LHCN-M2 (cell line): ENCODE measurements at regions not wholly inside any gene's neighbourhood (a gene's known extent, or its start where the extent isn't known, plus 50 kb on each side); places are given as distances from the start of the nearest gene placed in this dataset.
"Not testable (repeated sequence)": the region's sequence is repeated elsewhere in the genome, so short reads cannot be mapped to it uniquely, and the experiment has no call there.

ENCODE experiments used
- DNase-seq: peaks from one replicate; pipeline ENCODE4 v3.0.0-alpha.2; 2012; ENCODE audit warnings: low read depth

DNA sequence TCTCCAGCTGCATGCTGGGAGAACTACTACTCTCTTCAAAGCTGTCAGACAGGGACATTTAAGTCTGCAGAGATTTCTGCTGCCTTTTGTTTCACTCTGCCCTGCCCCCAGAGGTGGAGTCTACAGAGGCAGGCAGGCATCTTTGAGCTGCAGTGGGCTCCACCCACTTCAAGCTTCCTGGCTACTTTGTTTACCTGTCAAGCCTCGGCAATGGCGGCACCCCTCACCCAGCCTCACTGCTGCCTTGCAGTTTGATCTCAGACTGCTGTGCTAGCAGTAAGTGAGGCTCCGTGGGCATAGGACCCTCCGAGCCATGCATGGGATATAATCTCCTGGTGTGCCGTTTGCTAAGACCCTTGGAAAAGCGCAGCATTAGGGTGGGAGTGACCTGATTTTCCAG lies 61.7 kb downstream of the DMRTA1 start:
- DNase-seq, result not testable (repeated sequence)

DNA sequence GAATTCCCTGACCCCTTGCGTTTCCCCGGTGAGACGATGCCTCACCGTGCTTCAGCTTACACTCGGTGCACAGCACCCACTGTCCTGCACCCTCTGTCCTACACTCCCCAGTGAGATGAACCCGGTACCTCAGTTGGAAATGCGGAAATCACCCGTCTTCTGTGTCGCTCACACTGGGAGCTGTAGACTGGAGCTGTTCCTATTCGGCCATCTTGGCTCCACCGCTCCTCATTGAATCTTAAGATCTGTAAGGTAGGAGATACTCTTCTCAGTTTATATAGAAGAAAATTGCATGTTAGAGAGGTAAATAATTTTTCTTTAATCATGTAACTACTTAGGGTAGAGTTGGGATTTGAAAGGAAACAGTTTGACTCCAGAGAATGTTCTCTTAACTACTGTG lies 62.2 kb downstream of the DMRTA1 start:
- no peak for DNase-seq

DNA sequence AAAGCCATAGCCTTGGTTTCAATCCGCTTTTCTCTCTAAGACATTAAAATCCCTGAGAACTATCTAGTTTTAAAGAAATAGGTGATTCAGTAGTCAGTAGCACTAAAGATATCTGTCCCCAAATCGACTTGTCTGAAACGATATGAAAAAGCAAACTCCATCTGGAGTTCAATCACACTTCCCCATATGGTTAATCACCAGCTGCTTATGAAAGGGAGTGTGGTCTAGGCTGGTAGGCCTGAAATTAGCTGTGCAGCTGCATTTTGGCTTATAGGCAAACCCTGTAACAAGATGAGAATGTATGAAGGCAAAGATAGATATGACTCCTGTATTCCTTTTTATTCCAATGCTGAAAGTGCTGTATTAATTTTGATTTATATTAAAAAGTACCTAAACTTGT lies 65.9 kb downstream of the DMRTA1 start:
- DNase-seq, result no peak

DNA sequence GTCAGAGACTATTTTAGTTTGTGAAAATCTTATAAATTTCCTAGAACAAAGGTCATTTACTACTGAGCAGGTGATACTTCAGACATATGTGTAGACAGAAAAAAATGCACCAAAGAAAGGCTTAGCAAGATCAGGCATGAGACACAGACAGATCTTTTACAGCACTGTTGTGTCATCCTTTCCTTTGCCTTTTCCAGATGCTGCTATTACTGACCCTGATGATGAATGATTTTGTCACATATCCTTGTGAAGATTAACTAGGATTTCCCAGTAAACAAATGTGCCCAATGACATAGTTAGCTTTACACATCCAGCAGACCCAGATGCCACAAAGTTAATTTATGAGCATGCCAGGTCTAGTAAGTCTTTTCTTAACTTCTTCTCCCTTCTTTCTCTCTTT lies 68.2 kb downstream of the DMRTA1 start:
- DNase-seq, result peak; percentile 28

DNA sequence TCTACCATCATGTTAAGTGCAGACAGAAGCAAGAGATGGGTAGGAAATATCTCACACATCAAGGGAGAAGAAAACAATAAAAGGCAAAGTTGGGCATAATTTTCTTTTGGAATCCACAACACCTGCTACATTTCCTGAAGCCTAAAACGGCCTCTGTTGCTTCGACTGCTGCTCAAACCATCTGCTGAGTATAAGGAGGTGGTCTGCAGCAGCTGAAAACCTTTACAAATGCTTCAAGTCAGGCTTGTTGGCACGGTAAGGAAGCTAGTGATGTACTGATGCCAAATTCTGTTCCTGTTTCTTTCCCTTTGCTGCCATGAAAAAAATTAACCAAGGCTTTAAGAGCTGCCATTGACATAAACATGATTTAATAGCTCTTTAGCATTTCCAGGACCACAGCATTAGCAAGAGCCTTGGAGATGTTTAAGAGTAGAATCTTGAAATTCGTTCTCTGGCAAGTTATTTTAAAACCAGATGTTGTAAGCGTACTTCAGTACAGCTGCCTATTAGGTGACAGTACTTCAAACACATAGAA lies 75.6 kb downstream of the DMRTA1 start:
- DNase-seq, result no peak

DNA sequence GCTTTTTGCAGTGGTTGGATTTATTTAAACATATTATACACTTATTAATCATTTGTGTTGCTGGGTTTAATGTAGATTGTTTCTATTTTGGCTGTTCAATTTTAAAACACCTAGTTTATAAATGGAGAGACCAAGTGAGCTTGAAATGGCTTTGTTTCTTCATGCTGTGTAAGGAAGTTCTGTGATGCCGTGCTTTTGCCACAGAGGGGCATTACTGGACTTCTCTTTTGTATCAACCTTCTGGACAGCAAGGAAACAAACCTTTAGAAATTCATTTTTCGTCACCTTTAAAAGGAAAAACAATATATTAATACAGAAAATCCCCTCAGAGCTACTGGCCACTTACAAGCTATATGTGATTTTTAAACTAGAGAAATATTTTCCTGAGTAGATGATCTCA lies 81.9 kb downstream of the DMRTA1 start:
- DNase-seq, result peak; percentile 30

DNA sequence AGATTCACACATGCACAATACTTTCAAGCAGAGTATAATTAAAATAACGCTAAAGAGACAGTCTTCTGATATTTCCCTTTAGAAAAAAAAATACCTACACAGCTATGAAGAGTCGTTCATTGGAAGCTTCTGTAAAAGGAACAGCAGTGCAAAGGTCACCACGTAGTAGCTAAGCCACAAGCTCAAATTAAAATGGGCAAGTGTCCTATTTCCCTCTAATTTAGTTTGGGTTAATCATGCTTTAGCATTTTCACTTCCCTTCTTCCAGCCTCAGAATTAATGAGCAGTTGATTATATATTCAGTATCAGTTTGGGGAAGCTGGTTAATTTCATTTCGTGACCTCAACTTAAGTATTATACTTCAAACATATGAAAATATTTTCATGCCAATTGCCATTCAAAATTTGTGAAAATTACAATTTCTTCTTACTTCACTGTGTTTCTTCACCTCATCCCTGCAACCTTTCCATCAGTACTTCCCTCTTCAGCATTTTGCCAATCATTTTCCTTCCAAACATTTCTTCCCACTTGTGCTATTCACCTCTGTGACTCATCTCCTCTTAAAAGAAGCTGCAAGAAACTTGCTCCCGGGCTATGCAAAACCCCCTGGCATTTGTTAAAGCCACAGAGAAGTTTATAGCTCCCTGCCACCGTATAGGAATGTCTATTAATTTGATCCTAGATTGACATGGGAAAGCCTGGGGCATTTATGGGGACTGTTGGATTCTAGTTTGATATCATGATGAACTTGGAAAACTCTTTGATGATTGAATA lies 83.0 kb downstream of the DMRTA1 start:
- DNase-seq, result peak; percentile 2

DNA sequence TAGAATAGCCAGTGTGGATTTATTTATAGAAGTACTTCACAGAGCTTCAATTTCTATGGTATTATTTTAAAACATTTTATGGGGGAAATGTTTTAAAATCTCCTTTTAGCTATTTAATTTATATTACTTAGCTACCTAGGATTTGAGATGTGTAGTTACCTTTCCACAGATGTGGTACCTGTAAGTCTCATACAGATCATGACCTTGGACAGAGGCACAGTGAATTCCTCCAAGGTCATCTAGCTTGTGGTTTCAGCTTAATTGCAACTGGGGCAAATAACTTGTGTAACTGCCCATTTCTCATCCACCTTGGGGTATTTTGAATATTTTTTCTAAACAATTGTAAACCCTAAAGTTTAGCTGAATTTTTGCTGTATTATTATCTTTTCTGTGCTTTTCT lies 89.2 kb downstream of the DMRTA1 start:
- no peak for DNase-seq

DNA sequence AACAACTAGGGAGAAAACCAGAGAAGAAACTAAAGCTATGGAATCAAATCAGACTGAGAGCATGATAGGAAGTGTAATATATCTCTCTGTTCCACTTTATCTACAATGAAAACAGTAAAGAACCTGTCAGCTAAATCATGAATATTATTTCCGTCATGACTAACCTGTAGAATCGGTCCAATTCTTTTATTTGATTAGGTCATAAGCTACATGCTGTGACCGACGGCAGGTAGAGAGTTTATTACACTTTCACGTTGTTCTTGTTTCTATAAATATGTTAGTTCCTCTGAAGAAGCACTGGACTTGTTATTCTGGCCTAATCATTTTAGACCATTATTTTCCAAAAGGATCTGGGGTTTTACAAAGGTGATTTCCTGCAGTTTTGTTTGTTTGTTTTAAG lies 91.1 kb downstream of the DMRTA1 start:
- no peak for DNase-seq

DNA sequence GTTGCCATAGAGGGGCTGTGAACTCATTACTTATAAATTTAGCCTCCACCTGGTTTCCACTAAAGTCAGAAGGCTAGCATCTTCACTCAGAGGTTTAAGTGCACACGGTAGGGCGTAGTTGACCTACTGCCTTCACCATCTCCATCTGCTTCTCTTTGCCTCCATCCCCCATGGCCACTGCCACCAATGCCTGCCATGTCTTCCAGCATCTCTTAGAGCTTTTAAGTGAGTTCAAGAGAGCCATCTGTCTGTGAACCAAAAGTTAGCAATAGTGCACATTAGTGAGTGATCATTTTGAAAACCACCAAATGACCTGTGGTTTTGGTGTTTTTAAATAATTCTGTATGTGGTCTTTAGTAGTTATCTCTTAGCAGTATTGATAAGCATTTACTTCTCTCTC lies 102.0 kb downstream of the DMRTA1 start:
- DNase-seq, result no peak

DNA sequence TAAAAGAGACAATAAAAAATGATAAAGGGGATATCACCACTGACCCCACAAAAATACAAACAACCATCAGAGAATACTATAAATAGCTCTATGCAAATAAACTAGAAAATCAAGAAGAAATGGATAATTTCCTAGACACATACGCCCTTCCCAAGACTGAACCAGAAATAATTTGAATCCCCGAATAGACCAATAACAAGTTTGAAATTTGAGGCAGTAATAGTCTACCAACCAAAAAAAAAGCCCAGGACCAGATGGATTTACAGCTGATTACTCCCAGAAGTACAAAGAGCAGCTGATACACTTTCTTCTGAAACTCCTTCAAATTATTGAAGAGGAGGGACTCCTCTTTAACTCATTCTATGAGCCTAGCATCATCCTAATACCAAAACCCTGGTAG lies 128.1 kb downstream of the DMRTA1 start:
- no peak for DNase-seq

DNA sequence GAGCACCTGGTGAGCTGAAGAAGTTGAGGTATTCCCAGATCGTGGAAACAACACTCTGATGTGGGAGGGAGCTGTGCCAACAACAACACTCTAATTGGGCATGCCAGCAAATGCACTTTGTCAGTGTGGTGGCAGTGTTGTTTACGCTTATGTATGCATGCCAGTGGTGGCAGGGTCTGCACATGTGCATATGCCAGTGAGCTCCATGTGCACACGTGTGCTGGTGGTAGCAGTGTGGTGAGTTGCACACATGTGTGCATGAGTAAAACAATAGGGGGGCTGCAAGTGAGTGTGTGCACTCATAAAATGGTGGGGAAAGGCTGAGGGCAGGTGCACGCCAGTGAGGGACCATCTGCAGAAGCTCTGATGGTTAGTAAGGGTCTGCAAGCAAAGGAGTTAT lies 134.2 kb downstream of the DMRTA1 start:
- no peak for DNase-seq

DNA sequence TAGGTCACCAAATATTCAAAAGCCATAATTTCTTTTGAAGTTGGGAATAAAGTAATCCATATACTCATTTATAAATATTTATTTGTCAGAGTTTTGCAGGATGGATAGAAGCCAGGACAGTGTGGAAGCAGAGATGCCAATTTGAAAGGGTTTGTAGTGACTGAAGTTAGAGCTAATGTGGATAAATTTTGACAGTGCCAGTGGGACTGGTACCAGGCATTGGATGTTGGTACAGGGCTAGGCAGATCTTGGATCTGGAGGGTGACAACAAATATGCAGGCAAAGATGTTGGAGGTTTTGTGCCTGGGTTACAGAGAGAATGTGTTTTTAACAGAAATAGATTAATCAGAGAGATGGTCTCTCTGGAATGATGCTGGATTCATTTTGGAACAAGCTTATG lies 135.6 kb downstream of the DMRTA1 start:
- no peak for DNase-seq

DNA sequence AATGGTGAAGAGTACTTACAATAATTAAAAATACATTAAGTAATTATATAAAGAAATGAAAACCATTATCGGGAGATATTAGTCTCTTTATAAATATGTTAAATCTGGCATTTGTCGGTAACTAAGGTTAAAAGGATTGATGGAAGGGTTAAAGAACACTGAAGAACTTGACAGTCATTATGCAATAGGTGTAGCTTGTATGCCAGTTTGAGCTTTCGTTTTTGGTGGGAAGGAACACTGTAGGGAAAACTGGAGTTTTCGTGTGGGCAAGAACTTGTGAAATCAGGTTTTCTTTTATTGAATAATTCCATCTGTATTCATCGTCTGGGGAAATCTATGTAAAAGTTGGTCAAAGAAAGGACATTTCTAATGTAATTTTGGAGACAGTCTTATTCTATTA lies 142.3 kb downstream of the DMRTA1 start:
- no peak for DNase-seq

DNA sequence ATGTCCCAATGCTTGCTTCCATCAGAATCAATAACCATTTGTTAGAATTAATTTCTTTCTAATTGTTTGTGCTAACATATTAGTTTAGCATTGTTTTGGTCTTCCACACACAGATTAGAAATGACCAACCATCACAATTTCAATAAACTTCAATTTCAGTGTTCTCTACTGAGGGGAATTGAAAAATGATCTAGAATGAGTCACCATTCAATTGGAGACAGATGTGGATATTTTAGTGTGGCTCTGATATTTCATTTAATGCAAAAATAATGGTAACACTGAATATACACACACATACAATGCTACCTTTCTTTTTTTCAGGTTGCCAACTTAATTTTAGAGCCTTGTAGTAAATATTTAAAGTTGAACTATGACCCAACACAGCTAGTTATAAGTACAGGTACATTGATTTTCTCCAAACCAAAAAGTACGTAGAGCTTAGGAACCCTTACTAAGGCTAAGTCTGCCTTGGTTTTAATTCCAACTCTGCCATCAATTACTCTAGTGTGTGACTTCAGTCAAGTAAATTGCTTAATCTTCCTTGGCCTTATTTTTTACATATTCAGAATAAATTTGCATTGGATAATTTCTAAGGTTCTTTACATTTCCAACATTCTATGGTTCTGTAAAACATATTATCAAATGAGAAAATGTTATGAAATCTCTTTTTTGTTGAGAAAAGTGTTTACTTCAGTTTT lies 143.9 kb downstream of the DMRTA1 start:
- DNase-seq, result no peak

DNA sequence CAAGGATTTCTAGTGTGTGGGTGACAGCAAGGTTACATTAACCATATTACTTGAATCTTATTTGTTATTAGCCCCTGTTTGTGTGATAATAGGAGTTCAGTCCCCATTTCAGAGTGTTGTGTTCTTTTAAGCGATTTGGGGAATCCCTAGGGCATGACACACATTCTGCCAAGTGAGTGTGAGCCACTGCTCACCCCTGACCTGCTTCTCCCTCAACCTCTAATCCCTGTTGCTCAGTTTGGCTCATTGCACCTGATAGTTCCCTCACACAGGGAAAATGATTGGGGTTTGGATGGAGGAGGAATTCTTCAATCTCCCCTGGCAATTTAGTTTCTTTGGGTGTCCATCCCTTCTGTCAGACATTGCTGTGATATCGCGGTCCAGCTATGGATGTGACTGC lies 149.2 kb downstream of the DMRTA1 start:
- DNase-seq, result no peak

DNA sequence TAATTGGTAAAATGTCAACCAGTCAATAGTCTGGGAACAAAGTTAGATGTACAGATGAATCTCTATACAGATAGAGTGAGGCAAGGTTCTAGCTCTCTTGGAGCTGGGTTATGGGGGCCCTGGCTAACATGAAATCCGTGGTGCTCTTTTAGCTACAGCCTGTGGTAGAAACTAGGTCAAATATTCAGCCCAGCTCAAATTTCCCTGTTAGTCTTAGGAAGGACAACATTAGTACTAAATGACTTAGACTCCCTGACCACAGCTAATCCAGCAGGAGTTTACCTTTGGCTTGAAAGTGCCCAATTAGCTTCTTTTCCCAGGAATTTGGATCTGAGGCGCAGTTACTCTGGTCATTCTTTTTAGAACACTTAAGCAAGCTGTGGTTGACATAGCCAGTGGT lies 170.5 kb downstream of the DMRTA1 start:
- peak; percentile 10 for DNase-seq

DNA sequence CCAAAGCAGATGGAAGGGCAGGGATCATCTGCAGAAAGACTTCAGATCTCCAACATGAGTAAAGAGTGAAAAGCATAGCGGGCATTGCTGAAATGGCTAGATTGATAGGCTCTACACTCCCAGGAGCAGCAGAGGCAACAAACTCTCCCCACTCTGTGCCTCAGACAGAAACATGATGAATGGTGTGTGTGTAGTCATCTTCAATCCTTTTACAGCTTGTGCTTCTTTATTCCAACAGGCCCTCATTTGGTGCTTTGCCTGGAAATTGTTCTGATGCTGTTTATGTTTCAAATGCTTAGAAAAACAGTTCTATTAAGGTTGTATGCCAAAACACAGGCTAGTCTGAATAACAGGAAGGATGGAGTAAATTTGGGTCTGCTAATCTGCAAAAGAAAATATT lies 176.2 kb downstream of the DMRTA1 start:
- no peak for DNase-seq

DNA sequence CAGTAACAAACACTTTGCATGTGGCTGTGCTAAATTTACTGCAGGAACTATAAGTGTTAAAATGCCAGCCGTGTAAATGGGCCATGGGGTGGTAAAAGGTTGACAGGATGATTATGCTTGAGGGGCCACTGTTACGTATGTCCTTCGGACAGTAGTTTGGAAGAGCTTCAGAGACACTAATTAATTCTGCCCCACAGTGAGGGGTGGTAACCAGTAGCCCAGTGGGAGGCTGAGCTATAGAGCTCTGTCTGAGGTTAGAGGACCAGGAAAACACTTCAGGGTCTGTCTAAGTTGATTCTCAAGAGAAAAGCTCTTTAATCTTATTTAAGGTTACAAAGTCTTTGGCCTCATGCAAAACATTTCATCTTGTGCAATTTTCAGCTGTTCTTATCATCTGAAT lies 176.6 kb downstream of the DMRTA1 start:
- no peak for DNase-seq

DNA sequence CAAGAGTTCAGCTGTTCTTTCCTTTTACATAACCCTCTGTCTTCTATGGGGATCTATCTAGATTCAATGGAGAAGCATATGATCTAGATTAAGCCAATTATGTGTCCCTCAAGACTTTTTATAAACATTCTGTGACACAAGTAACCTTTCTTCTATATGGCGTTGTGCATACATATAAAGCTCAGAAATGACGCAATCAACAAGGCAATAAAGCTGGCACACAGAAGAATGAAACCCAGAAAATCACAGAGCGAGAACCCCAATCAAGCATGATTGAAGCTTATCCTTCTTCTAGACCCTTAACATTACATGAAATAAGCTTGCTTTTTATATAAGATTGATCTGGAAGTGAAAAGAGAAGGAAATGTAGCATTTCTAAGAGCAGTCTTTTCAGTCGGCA lies 178.9 kb downstream of the DMRTA1 start:
- no peak for DNase-seq

DNA sequence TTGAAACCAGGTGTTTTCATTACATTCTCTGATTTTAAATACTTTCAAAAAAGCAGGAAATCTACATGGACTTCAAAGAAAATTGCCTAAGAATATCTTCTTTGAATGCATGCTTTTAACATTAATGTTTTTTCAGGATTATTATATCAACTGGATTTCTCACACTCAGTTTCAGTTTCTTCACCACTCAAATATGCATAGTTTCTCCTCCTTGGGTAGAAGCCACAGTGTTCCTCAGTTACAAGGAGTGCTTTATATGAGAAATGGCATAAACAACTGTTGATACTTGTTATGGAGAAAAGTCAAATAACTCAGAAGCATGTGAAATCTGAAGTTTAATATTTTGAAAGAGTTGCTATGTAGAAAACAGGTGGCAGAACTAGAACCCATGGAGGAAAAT lies 196.9 kb downstream of the DMRTA1 start:
- DNase-seq, result peak; percentile 15

DNA sequence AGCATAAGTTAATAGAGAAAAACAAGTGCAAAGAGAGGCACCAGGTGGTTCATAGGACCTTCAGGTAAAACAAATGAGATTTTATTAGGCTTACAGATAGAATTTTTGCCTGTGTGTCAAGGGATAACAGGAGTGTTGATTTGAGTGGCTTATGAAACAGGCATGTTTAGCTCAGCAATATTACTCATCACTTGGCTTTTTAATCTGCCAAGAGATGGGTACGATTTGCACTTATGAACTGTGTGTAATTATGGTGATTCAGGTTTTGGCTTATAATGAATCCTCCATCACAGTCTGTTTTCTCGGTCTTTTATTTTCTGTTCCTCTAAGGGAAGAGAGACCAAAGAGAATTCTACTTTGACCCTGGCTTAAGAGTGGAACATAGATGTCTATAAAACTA lies 199.3 kb downstream of the DMRTA1 start:
- DNase-seq, result peak; percentile 38

DNA sequence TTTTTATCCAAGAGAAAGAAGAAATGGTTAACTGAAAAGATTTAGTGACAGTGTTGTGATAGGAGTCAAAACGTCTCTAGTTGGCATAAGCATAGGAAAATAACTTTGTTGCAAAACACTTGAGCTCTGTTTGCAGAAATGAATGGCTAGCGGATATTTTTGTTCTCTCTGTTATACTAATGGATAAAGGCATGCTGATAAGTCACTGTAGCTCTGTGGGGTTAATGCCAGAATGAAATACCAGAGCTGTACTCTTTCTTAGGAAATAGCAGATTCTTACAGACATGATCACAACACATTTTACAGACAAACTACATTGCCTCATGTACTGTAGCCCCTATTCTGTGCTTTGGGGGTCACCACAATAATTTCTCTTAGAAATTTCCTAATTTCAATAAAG lies 202.8 kb downstream of the DMRTA1 start:
- no peak for DNase-seq
